ENCODE measurements at regions not wholly inside any gene's neighbourhood (a gene's known extent, or its start where the extent isn't known, plus 50 kb on each side); places are given as distances from the start of the nearest gene placed in this dataset.

- TF ChIP-seq CTCF (IDR thresholded peaks at IDR 0.05): no peak
These were observed 318.8 kb downstream of the LRIG3 start for GRCh38 chr12:58601529-58601928.

GRCh38 chr12:58602179-58602578 is 318.1 kb downstream of the LRIG3 start:
- TF ChIP-seq CTCF (IDR thresholded peaks at IDR 0.05): no peak

- TF ChIP-seq CTCF (IDR thresholded peaks at IDR 0.05): no peak
These were observed 317.6 kb downstream of the LRIG3 start for GRCh38 chr12:58602736-58603135.

- no peak for TF ChIP-seq CTCF (IDR thresholded peaks at IDR 0.05)
These were observed 312.5 kb downstream of the LRIG3 start for GRCh38 chr12:58607805-58608204.

GRCh38 chr12:58608711-58609110 is 311.6 kb downstream of the LRIG3 start:
- no peak for TF ChIP-seq CTCF (IDR thresholded peaks at IDR 0.05)

- TF ChIP-seq CTCF (IDR thresholded peaks at IDR 0.05): no peak
These were observed 305.3 kb downstream of the LRIG3 start for GRCh38 chr12:58615047-58615446.

- TF ChIP-seq CTCF (IDR thresholded peaks at IDR 0.05): no peak
These were observed 304.7 kb downstream of the LRIG3 start for GRCh38 chr12:58615576-58615975.

GRCh38 chr12:58616618-58617017 is 303.7 kb downstream of the LRIG3 start:
- no peak for TF ChIP-seq CTCF (IDR thresholded peaks at IDR 0.05)

Data from LNCAP (cell line).